HepG2 (cell line): ENCODE measurements at regions not wholly inside any gene's neighbourhood (a gene's known extent, or its start where the extent isn't known, plus 50 kb on each side); places are given as distances from the start of the nearest gene placed in this dataset.

Experiments used
- ATAC-seq: fragments of 200-7000 bp; cut with Tn5 transposase; 3 replicates; pipeline ENCODE4 v1.9.1; 2020; ENCODE audit warnings: mild to moderate bottlenecking, moderate library complexity
- BruUV-seq: library from RNA; stranded (reverse); fragments of 400-500 nt; replicated peaks from 2 replicates; lab custom pipeline; 2021; lab: Mats Ljungman, UMichigan
- CTCF ChIA-PET: fragments of 300-600 bp; formaldehyde crosslinking; extraction: SDS; loops from one replicate; lab custom pipeline; 2021; ENCODE audit warnings: low total read pairs, inconsistent platforms, low intra/inter-chr PET ratio; lab: Yijun Ruan, JAX
- POLR2A ChIA-PET: fragments of 350-600 bp; sonication (Branson Sonifier 250); formaldehyde crosslinking; loops from one replicate; lab custom pipeline; 2020; ENCODE audit warnings: antibody characterized with exemption, inconsistent platforms; lab: Yijun Ruan, JAX
- DNase-seq: peaks from one replicate; pipeline ENCODE4 v3.0.0-alpha.2; 2015; ENCODE audit warnings: low spot score
- FAIRE-seq: peaks from 3 replicates; lab custom pipeline; 2011; peaks lifted over from hg19 to GRCh38; lab: Jason Lieb, UNC
- H2AFZ ChIP-seq: one replicate; pipeline ENCODE4 v1.6.1; 2011; ENCODE audit warnings: low read length, inconsistent platforms
- H3K27ac ChIP-seq: fragments of 300-600 bp; 3 replicates; pipeline ENCODE4 v1.8.0; 2011; ENCODE audit warnings: mixed run types, mild to moderate bottlenecking, mixed read lengths, low read length, inconsistent platforms; ENCODE audit not compliant: insufficient read depth; ENCODE audit errors: extremely low read length
- H3K27me3 ChIP-seq, 2 experiments: fragments of 200-600 bp in 1 of 2; 2 replicates in 1 of 2; 3 replicates in 1 of 2; pipeline versions ENCODE4 v1.6.0 to v1.8.0; 2011; ENCODE audit warnings: low read length in 2 of 2, mild to moderate bottlenecking in 2 of 2, moderate library complexity in 2 of 2, inconsistent platforms in 1 of 2; ENCODE audit not compliant: insufficient read depth in 2 of 2, control insufficient read depth in 1 of 2
- H3K36me3 ChIP-seq, 2 experiments: fragments of 200-600 bp in 1 of 2; replicated peaks in 1 of 2; 2 replicates in 1 of 2; 3 replicates in 1 of 2; pipeline versions ENCODE4 v1.5.1 to v1.8.0; 2011; ENCODE audit warnings: low read length in 2 of 2, inconsistent platforms in 1 of 2; ENCODE audit not compliant: insufficient read depth in 2 of 2, control insufficient read depth in 1 of 2
- H3K4me1 ChIP-seq: 2 replicates; pipeline ENCODE4 v1.5.1; 2012; ENCODE audit warnings: low read length, inconsistent platforms; ENCODE audit not compliant: insufficient read depth
- H3K4me2 ChIP-seq: 2 replicates; pipeline ENCODE4 v1.6.0; 2011; ENCODE audit warnings: low read depth, low read length, inconsistent platforms
- H3K4me3 ChIP-seq, 3 experiments: fragments of 200-600 bp in 1 of 3; sonication (generic), shearing (Covaris generic) in 1 of 3; replicated peaks in 1 of 3; 2 replicates each; pipeline ENCODE4 v1.5.1; 2011 to 2016; ENCODE audit warnings: low read length in 3 of 3, inconsistent platforms in 2 of 3, low read depth in 2 of 3, mild to moderate bottlenecking in 2 of 3, control low read depth in 1 of 3, mixed read lengths in 1 of 3; ENCODE audit not compliant: insufficient read depth in 1 of 3
- H3K79me2 ChIP-seq: one replicate; pipeline ENCODE4 v1.6.1; 2011; ENCODE audit warnings: low read length, inconsistent platforms; ENCODE audit not compliant: insufficient read depth
- H3K9ac ChIP-seq: 2 replicates; pipeline ENCODE4 v1.6.0; 2011; ENCODE audit warnings: mild to moderate bottlenecking, low read depth, low read length, inconsistent platforms; ENCODE audit not compliant: insufficient read depth
- H3K9me3 ChIP-seq: 2 replicates; pipeline ENCODE4 v1.5.1; 2012; ENCODE audit warnings: mild to moderate bottlenecking, low read length
- H4K20me1 ChIP-seq: 2 replicates; pipeline ENCODE4 v1.6.0; 2011; ENCODE audit warnings: inconsistent platforms, mild to moderate bottlenecking, low read length, moderate library complexity; ENCODE audit not compliant: insufficient read depth
- BCL6 ChIP-seq: IDR thresholded peaks from 2 replicates; pipeline ENCODE4 v1.6.1; 2016; ENCODE audit warnings: missing genetic modification reagents, missing compliant biosample characterization
- CBX2 ChIP-seq, 2 experiments: fragments of 200-600 bp in 1 of 2; sonication (generic); formaldehyde crosslinking in 1 of 2; IDR thresholded peaks; 2 replicates each; pipeline versions ENCODE4 v1.7.0 to v1.8.1; 2018 to 2022; ENCODE audit warnings: low read depth in 2 of 2, low read length in 1 of 2, mild to moderate bottlenecking in 1 of 2, missing genetic modification reagents in 1 of 2
- HOXD1 ChIP-seq: sonication (generic); formaldehyde crosslinking; IDR thresholded peaks from 2 replicates; pipeline ENCODE4 v1.5.0; 2020; ENCODE audit warnings: missing genetic modification reagents
- JUN ChIP-seq: sonication (generic); formaldehyde crosslinking; IDR thresholded peaks from 2 replicates; pipeline ENCODE4 v1.4.0; 2020; ENCODE audit warnings: mild to moderate bottlenecking, missing genetic modification reagents
- KLF16 ChIP-seq, 2 experiments: sonication (generic) in 1 of 2; formaldehyde crosslinking in 1 of 2; IDR thresholded peaks; 2 replicates each; pipeline versions ENCODE4 v1.6.1 to v1.8.0; 2016 to 2023; ENCODE audit warnings: missing genetic modification reagents in 2 of 2, missing compliant biosample characterization in 1 of 2
- MATR3 ChIP-seq: sonication (generic); formaldehyde crosslinking; IDR thresholded peaks from 2 replicates; pipeline ENCODE4 v1.4.0; 2020; ENCODE audit warnings: missing genetic modification reagents
- TBL1XR1 ChIP-seq: fragments of 150-350 bp; IDR thresholded peaks from 2 replicates; pipeline ENCODE4 v1.6.1; 2014; ENCODE audit warnings: borderline replicate concordance, low read length; ENCODE audit not compliant: partially characterized antibody
- XBP1 ChIP-seq: sonication (generic); formaldehyde crosslinking; IDR thresholded peaks from 2 replicates; pipeline ENCODE4 v1.5.0; 2020; ENCODE audit warnings: missing genetic modification reagents
- ZNF33B ChIP-seq: sonication (generic); formaldehyde crosslinking; IDR thresholded peaks from 2 replicates; pipeline ENCODE4 v1.5.1; 2020; ENCODE audit warnings: mild to moderate bottlenecking, missing genetic modification reagents
- ZNF354B ChIP-seq: sonication (generic); formaldehyde crosslinking; IDR thresholded peaks from 2 replicates; pipeline ENCODE4 v1.8.0; 2022; ENCODE audit warnings: mild to moderate bottlenecking, missing genetic modification reagents
- ZNF546 ChIP-seq: sonication (generic); formaldehyde crosslinking; conservative IDR thresholded peaks from 2 replicates; pipeline ENCODE4 v1.8.1; 2023; ENCODE audit warnings: mild to moderate bottlenecking, missing genetic modification reagents
- ZNF788 ChIP-seq: sonication (generic); formaldehyde crosslinking; IDR thresholded peaks from 2 replicates; pipeline ENCODE4 v1.5.0; 2020; ENCODE audit warnings: mild to moderate bottlenecking, missing genetic modification reagents, borderline replicate concordance
- ZSCAN20 ChIP-seq: sonication (generic); formaldehyde crosslinking; IDR thresholded peaks from 2 replicates; pipeline ENCODE4 v1.4.0; 2020; ENCODE audit warnings: missing genetic modification reagents, mild to moderate bottlenecking, borderline replicate concordance
- WGBS: methylation state at CpG from one replicate; pipeline ENCODE4 v1.1.6; 2017; ENCODE audit warnings: low lambda C conversion rate; 5-methylcytosine and 5-hydroxymethylcytosine counted together
- in situ Hi-C: cut with HindIII; loops from 2 replicates; pipeline ENCODE4 v1.10.0; 2017; ENCODE audit warnings: low pct_unique_long_range_greater_than_20kb; ENCODE audit not compliant: extremely low pct_ligation_motif_present
- intact Hi-C: fragments of 100-400 bp; cut with micrococcal nuclease; formaldehyde crosslinking; loops from one replicate; pipeline ENCODE4 v1.10.0; 2022; ENCODE audit not compliant: unreplicated experiment
- TF ChIP-seq, protein P1 (sequence below): sonication (generic); formaldehyde crosslinking; IDR thresholded peaks from 2 replicates; pipeline ENCODE4 v1.4.0; 2020; ENCODE audit warnings: low read depth, mild to moderate bottlenecking, missing genetic modification reagents

DNA sequence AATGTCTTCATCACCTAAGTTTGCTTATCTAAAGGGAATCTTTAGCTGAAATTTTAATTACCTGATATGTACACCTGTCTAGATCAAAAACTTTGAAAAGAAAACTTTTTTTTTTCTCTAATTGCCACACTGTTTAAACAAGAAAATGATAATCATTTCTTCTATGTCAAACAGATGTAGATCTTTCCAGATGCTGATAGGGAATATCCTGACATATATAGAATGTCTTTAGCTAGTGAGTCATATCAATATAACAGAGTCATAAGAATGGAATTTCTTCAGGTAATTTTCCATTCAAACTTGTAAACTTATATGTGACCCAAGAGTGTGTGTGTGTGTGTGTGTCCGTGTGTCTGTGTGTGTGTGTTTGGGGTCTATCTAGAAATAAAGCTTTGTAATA is 271.9 kb downstream of the GPM6A start:
- H3K4me3 ChIP-seq, result no peak overlapping the region
- no peaks in the 10 kb centered on the region for H4K20me1 ChIP-seq
- no peaks in the 10 kb centered on the region for H3K9me3 ChIP-seq
- no peak overlapping the region for H3K4me2 ChIP-seq
- no peak for DNase-seq
- H3K4me1 ChIP-seq, result peaks cover 9% of the 10 kb centered on the region
- no peak for TF ChIP-seq BCL6 (CRISPR knock-in tag)
- TF ChIP-seq ZNF33B (CRISPR knock-in tag), result no peak
- TF ChIP-seq MATR3, result no peak
- no peak for TF ChIP-seq CBX2 (IDR thresholded peaks at IDR 0.05; ENCODE audit: low read depth, low read length)
- TF ChIP-seq CBX2 (CRISPR knock-in tag; IDR thresholded peaks at IDR 0.05; ENCODE audit: low read depth), result no peak
- no peak for TF ChIP-seq HOXD1 (CRISPR knock-in tag)
- no peak for TF ChIP-seq ZNF546
- TF ChIP-seq, protein P1, sequence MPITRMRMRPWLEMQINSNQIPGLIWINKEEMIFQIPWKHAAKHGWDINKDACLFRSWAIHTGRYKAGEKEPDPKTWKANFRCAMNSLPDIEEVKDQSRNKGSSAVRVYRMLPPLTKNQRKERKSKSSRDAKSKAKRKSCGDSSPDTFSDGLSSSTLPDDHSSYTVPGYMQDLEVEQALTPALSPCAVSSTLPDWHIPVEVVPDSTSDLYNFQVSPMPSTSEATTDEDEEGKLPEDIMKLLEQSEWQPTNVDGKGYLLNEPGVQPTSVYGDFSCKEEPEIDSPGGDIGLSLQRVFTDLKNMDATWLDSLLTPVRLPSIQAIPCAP (CRISPR knock-in tag), result no peak
- no peak for TF ChIP-seq TBL1XR1
- no peak for TF ChIP-seq ZNF788 (CRISPR knock-in tag)
- no peak for TF ChIP-seq JUN (CRISPR knock-in tag)
- TF ChIP-seq ZSCAN20 (CRISPR knock-in tag), result no peak
- TF ChIP-seq XBP1, result no peak
- TF ChIP-seq KLF16 (CRISPR knock-in tag; IDR thresholded peaks at IDR 0.05), result no peak
- no peak for TF ChIP-seq ZNF354B (CRISPR knock-in tag)
- H3K9ac ChIP-seq, result no peak overlapping the region
- no peak overlapping the region for H2AFZ ChIP-seq
- no peaks in the 10 kb centered on the region for H3K36me3 ChIP-seq
- in situ Hi-C loops, result no loop called here
- BruUV-seq, result no TSS peak
- 0% methylated on average over 1 of the region's 1 CpG for WGBS
- no peak for FAIRE-seq
- no peaks in the 10 kb centered on the region for H3K27me3 ChIP-seq
- POLR2A ChIA-PET, result no interaction called here
- intact Hi-C loops, result no loop called here
- CTCF ChIA-PET, result no interaction called here
- no peaks in the 10 kb centered on the region for H3K79me2 ChIP-seq
- H3K27ac ChIP-seq, result no peak overlapping the region
- no peak for ATAC-seq
